Peyer's patch (tissue), 4 donors: ENCODE measurements at regions not wholly inside any gene's neighbourhood (a gene's known extent, or its start where the extent isn't known, plus 50 kb on each side); places are given as distances from the start of the nearest gene placed in this dataset.

ENCODE experiments used
- CTCF ChIP-seq, 6 experiments: fragments of 450-650 bp in 4 of 6; fragments of 200-600 bp in 2 of 6; sonication (generic) in 1 of 6; IDR thresholded peaks; one replicate each; pipeline ENCODE4 v1.5.1; 2017 to 2019; ENCODE audit warnings: antibody characterized with exemption in 6 of 6, mild to moderate bottlenecking in 3 of 6, moderate library complexity in 1 of 6
- POLR2A ChIP-seq, 2 donors: fragments of 450-650 bp; IDR thresholded peaks; one replicate each; pipeline ENCODE4 v1.5.1; 2017; ENCODE audit warnings: antibody characterized with exemption in 2 of 2, mild to moderate bottlenecking in 2 of 2, moderate library complexity in 2 of 2

- no peak for TF ChIP-seq CTCF (IDR thresholded peaks at IDR 0.05)
- TF ChIP-seq POLR2A (IDR thresholded peaks at IDR 0.05) = no peak
These were observed 150.6 kb upstream of the TMEFF2 start for GRCh38 chr2:192345287-192345686.
